ENCODE measurements at regions not wholly inside any gene's neighbourhood (a gene's known extent, or its start where the extent isn't known, plus 50 kb on each side); places are given as distances from the start of the nearest gene placed in this dataset.

DNA sequence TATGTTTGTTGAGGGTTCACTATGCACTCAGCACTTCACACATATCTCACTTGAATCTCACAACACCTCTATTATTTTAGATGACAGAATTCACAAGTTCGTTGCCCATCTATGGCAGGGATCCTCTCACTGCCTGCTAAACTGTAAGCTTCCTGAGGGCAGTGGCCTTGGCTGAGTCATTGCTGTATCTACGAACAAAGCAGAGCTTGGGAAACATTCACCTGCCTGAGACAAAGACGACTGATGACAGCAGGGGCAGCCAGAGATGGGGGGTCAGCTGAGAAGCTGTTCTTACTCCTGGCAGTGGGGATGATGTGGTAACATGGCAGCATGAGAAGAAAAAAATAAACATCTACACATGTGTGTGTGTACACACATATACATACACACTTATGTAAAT is 125.5 kb upstream of the NMNAT3 start:
- DNase-seq: no peak
- H3K9me3 ChIP-seq: no peaks in the 10 kb centered on the region
- no peaks in the 10 kb centered on the region for H3K36me3 ChIP-seq
- no peaks in the 10 kb centered on the region; the same call in 1 of the 2 replicates for H3K27me3 ChIP-seq
- no peak overlapping the region for H3K4me3 ChIP-seq

- DNase-seq: peak; percentile 17
- H3K9me3 ChIP-seq: peaks cover 3% of the 10 kb centered on the region; the same call in 1 of the 2 replicates
- no peaks in the 10 kb centered on the region for H3K27me3 ChIP-seq
- no peaks in the 10 kb centered on the region for H3K36me3 ChIP-seq
- H3K4me3 ChIP-seq: no peak overlapping the region
These were observed 120.1 kb upstream of the NMNAT3 start for GRCh38 chr3:139797724-139798343.

DNA sequence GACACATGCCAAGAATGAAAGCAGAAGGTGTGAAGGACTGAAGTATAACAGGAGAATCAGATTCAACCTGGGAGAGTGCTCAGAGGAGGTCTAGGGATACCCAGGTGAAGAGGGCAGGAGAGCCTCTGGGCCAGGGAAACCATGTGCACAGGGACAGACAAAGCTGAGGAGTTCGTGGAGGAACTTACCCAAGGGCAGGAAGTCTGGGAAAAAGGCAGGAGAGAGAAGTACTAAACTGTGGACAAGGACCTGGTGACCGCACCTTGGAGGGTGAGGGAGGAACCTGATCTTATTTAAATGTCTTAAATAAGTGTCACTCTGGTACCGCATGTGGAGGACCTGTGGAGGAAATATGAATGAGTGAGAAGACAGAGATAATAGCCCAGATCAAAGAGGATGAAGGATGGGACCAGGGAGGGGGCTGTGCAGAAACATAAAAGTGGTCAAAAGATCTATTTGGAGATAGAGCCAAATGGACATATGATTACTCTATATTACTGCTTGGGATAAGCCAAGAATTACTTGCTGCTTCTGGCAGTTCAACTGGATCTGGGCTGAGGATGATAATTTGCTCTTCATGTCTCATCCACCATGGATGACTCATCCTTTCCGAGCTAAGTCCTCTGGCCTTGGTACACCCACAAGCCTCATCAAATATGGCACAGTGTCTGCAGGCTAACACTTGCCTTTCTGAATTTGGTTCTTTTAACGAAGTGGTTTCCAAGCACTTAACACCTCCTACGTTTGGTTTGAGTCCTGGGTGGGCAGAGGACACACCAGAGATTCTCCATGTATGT is 116.9 kb upstream of the NMNAT3 start:
- peaks cover 3% of the 10 kb centered on the region; the same call in 1 of the 2 replicates for H3K9me3 ChIP-seq
- no peaks in the 10 kb centered on the region for H3K27me3 ChIP-seq
- H3K36me3 ChIP-seq: no peaks in the 10 kb centered on the region
- no peak overlapping the region for H3K4me3 ChIP-seq
- DNase-seq: peak; percentile 39

- no peak for DNase-seq
- peaks cover 3% of the 10 kb centered on the region; the same call in 1 of the 2 replicates for H3K9me3 ChIP-seq
- H3K36me3 ChIP-seq: no peaks in the 10 kb centered on the region
- H3K4me3 ChIP-seq: no peak overlapping the region
- no peaks in the 10 kb centered on the region for H3K27me3 ChIP-seq
These were observed 115.6 kb upstream of the NMNAT3 start for GRCh38 chr3:139793408-139793807.

- no peak for DNase-seq
- no peak overlapping the region for H3K4me3 ChIP-seq
- no peaks in the 10 kb centered on the region for H3K9me3 ChIP-seq
- H3K27me3 ChIP-seq: peaks cover 14% of the 10 kb centered on the region
- no peaks in the 10 kb centered on the region for H3K36me3 ChIP-seq
These were observed 102.8 kb upstream of the NMNAT3 start for GRCh38 chr3:139780593-139780992.

- H3K36me3 ChIP-seq: no peaks in the 10 kb centered on the region
- H3K27me3 ChIP-seq: 0 out of 2 replicates have a peak, but pooled peaks cover 10% of the 10 kb centered on the region
- no peak overlapping the region for H3K4me3 ChIP-seq
- no peak for DNase-seq
- H3K9me3 ChIP-seq: no peaks in the 10 kb centered on the region
These were observed 101.0 kb upstream of the NMNAT3 start for GRCh38 chr3:139778682-139779233.

DNA sequence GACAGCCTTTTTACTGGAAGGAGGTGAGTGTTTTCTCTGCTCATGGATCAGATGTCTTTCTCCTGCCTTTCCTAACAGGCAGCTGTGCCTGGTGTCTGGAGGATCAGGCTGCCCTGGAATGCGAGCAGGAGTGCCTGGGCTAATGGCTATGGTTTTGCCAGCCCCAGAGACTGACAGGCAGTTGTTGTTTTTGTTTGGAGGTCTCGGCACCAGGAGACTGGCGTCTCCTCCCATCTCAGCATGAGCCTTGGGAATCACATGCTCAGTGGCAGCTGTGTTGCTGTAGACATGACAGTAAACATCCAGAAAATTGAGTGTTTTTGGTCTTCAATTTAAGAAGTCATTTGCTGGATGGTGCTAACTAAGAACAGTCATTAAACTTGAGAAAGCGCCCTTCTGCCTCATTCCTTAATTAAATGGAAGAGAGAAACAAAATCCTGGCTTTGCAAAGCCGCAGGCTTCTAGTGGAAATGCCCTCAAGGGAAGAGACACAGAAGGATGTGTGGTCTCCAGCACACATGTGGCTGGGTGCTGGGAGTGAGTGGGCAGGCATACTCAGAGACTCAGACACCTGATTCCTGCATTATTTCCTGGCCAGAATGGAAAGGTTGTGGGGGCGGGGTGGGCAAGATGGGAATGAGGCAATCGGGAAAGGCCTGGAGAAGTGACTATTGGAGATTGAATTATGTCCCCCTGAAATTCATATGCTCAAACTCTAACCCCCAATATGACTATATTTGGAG is 97.0 kb upstream of the NMNAT3 start:
- no peak for DNase-seq
- Histone ChIP-seq H3K4me3 (no peak overlapping the region), H3K27me3 (0 out of 2 replicates have a peak, but pooled peaks cover 7% of the 10 kb centered on the region), H3K36me3 (no peaks in the 10 kb centered on the region), H3K9me3 (no peaks in the 10 kb centered on the region)

- no peaks in the 10 kb centered on the region for H3K9me3 ChIP-seq
- H3K4me3 ChIP-seq: no peak overlapping the region
- DNase-seq: peak; percentile 79
- H3K36me3 ChIP-seq: no peaks in the 10 kb centered on the region
- H3K27me3 ChIP-seq: no peaks in the 10 kb centered on the region
These were observed 95.0 kb upstream of the NMNAT3 start for GRCh38 chr3:139772539-139773500.

DNA sequence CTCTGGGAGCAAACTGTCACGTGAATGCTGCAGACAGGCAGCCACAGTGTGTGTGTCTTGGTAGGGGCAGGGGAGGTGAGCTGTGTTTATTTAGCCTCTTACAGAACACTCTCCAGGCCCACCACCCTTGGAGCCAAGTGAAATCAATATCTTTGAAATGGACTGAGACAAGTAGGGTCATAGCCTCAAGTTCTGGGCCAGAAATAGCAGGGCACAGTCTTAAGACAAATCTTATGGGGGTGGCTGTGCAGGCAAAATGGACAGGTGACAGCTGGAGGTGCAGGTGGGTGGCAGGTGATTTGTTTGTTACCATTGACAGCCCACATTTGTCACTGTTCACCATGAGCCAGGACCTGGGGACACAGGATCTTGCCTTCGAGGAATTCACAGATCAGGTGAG is 93.6 kb upstream of the NMNAT3 start:
- Histone ChIP-seq H3K27me3 (no peaks in the 10 kb centered on the region), H3K4me3 (no peak overlapping the region), H3K9me3 (no peaks in the 10 kb centered on the region), H3K36me3 (no peaks in the 10 kb centered on the region)
- no peak for DNase-seq

GRCh38 chr3:139770577-139770976 is 92.8 kb upstream of the NMNAT3 start:
- H3K4me3 ChIP-seq: no peak overlapping the region
- H3K36me3 ChIP-seq: no peaks in the 10 kb centered on the region
- H3K27me3 ChIP-seq: no peaks in the 10 kb centered on the region

GRCh38 chr3:139769796-139770195 is 92.0 kb upstream of the NMNAT3 start:
- no peaks in the 10 kb centered on the region for H3K27me3 ChIP-seq
- H3K4me3 ChIP-seq: no peak overlapping the region
- H3K9me3 ChIP-seq: no peaks in the 10 kb centered on the region
- no peaks in the 10 kb centered on the region for H3K36me3 ChIP-seq
- no peak for DNase-seq

More at GRCh38 chr3:139770577-139770976, 92.8 kb upstream of the NMNAT3 start:
- H3K9me3 ChIP-seq: no peaks in the 10 kb centered on the region
- DNase-seq: no peak

DNA sequence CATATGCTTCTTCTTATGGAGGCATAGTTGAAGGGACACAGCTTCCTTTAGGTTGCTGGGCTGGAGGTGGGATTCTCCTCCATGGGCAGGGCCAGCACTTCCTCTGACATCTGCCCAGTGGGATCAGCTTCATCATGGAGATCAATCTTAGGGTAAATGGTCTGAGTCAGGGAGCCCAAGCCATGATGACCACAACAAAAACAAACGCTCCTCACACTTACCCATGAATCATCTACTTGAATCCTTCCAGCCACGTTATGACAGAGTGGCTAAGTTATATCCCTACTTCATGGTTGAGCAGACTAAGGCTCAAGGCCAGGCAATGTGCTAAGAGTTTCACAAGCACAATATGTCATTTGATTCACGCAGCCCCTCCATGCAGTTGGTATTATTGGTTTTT is 87.2 kb upstream of the NMNAT3 start:
- H3K36me3 ChIP-seq: no peaks in the 10 kb centered on the region
- peak; percentile 85 for DNase-seq
- H3K9me3 ChIP-seq: no peaks in the 10 kb centered on the region
- no peaks in the 10 kb centered on the region for H3K27me3 ChIP-seq
- no peak overlapping the region for H3K4me3 ChIP-seq

DNA sequence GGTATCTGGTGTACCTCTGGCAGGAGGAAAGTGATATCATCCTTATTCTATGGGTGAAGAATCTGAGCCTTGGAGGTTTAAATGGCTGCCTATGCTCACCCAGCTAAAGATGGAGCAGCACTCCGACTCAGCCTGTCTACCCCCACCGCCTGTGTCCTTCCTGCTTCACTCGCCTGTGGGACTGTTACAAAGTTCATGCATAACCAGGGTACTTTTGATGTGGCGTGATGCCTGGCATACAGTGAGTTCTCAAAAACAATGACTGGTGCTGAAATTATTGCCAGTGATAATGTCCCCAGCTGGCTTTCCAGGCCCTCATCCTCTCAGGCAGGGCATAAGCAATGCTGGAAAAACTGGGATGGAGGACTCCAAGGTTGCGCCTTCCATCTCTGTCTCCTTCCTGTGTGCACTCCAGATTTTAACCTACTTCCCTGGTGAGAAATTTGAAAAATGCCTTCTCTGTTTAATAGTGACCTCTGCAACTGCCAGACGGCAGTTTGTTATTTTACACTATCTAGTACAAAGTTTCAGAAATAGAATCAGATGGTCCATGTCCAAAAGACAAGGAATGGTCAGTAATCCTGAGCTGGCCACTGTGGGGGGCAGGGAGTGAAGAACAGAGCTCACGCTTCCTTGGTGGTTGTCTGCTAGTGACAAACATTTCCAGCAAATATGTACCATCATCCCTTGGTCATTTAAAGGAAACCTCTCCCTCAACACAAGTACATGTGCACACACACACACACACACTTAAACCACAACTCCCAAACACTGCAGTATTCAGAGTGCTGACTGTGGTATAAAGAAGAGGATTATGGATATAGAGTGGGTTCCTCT is 86.5 kb upstream of the NMNAT3 start:
- H3K27me3 ChIP-seq: no peaks in the 10 kb centered on the region
- DNase-seq: peak; percentile 69
- H3K36me3 ChIP-seq: no peaks in the 10 kb centered on the region

DNA sequence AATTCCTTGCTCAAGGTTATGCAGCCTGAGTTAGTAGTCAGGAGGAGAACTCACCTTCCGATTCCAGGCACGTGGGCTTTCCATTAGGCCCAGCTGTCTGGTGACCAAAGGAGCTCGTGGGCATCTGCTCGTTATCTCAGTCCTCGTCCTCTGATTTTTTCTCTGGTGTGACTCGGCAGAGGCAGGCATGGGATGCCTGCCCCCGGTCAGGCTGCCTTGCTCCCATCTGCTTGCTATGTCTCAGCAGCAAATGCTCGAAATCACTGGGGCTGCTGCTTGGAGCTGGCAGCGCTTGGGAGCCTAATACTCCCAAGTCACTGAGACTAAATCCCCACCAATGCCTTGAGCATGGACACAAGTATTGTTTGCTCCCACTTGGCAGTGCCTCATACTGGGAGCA is 84.5 kb upstream of the NMNAT3 start:
- Histone ChIP-seq H3K9me3 (no peaks in the 10 kb centered on the region), H3K36me3 (no peaks in the 10 kb centered on the region), H3K4me3 (no peak overlapping the region), H3K27me3 (no peaks in the 10 kb centered on the region)
- DNase-seq: no peak

More for the DNA sequence above, 86.5 kb upstream of the NMNAT3 start:
- Histone ChIP-seq H3K4me3 (no peak overlapping the region), H3K9me3 (no peaks in the 10 kb centered on the region)

DNA sequence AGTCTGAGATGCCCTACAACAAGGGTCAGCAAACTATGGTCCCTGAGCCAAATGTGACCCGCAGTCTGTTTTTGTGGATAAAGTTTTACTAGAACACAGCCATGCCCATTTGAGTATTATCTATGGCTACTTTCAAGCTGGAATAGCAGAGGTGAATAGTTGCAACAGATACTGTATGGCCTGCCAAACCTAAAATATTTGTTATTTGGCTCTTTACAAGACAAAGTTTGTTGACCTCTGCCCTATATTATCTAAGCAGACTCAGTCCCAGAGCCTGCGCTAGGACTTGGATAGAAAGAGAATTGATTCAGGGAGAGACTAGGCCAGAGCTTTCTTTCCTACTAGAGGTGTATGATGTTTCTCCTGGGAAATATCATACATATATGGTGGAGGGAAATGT is 81.7 kb upstream of the NMNAT3 start:
- no peak for DNase-seq
- no peaks in the 10 kb centered on the region for H3K36me3 ChIP-seq
- H3K27me3 ChIP-seq: no peaks in the 10 kb centered on the region
- no peaks in the 10 kb centered on the region for H3K9me3 ChIP-seq
- no peak overlapping the region for H3K4me3 ChIP-seq

All from MG63 (cell line).